ENCODE measurements at regions not wholly inside any gene's neighbourhood (a gene's known extent, or its start where the extent isn't known, plus 50 kb on each side); places are given as distances from the start of the nearest gene placed in this dataset.

DNA sequence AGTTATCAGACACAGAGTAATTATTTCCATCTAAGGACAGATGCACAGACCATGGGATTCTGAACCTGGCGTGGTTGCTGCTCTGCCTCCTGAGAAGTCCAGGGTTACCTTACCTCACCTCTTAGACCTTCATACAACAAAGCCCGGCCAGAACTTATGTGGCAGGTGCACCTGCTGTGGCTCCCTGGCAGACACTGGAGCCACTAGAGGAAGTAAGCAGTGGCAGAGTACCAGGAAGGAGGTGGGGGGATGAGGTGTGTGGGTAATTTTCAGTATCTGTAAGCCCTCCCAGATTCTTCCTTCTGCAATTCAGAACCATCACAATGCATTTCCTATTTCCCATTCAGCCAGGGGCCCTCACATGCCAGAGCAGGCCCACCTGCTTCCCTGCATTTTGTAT is 106.1 kb upstream of the DOCK9 start:
- Histone ChIP-seq H3K27me3 (no peaks in the 10 kb centered on the region), H3K4me3 (no peak overlapping the region), H3K36me3 (no peaks in the 10 kb centered on the region), H3K4me1 (peaks cover 0 to 25% (median 12%) of the 10 kb centered on the region in 4 donors), H3K9me3 (no peaks in the 10 kb centered on the region), H3K27ac (no peak overlapping the region)
- TF ChIP-seq EP300 (IDR thresholded peaks at IDR 0.05) (no peak), POLR2A (IDR thresholded peaks at IDR 0.05) (no peak)
- TF ChIP-seq, protein P1, sequence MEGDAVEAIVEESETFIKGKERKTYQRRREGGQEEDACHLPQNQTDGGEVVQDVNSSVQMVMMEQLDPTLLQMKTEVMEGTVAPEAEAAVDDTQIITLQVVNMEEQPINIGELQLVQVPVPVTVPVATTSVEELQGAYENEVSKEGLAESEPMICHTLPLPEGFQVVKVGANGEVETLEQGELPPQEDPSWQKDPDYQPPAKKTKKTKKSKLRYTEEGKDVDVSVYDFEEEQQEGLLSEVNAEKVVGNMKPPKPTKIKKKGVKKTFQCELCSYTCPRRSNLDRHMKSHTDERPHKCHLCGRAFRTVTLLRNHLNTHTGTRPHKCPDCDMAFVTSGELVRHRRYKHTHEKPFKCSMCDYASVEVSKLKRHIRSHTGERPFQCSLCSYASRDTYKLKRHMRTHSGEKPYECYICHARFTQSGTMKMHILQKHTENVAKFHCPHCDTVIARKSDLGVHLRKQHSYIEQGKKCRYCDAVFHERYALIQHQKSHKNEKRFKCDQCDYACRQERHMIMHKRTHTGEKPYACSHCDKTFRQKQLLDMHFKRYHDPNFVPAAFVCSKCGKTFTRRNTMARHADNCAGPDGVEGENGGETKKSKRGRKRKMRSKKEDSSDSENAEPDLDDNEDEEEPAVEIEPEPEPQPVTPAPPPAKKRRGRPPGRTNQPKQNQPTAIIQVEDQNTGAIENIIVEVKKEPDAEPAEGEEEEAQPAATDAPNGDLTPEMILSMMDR (IDR thresholded peaks at IDR 0.05) = no peak
- WGBS, 2 donors = 82 to 85% methylated on average over 2 of the region's 2 CpGs
- no peak for DNase-seq (ENCODE audit: low spot score in 2 of 2)

DNA sequence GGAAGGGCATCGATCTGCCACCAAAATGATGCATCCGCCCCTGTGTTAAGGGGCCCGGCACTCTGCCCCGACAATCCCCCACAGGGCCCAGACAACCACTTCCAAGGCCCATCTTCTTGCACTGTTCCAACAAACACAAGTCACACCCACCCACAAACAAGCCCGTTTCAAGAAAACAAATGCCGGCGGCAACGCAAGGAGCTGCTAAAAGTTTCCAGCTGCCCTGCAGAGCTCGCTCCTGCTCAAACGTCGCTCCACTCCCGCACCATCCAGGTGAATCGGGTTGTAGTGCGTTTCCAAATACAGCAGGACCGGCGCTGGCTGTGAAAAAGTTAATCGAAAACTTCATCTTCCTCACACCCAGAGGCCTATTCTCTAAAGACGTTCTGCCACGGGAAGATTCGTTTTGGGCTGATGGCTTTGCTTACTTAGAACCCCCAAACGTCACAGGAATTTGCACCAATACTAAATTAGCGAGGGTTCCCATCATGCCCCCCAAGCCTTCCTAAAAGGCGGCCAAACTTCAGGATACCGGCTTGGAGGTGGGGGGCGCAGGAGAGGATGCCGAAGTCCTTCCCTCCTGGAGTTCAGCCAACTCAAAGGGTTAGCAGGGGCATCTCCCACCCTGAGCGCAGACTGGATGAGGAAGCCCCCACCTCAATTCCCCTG is 107.4 kb upstream of the DOCK9 start:
- TF ChIP-seq, protein P1 (IDR thresholded peaks at IDR 0.05) = no peak
- TF ChIP-seq EP300 (IDR thresholded peaks at IDR 0.05) = peak in 1 of 2 donors; percentile 8
- H3K27ac ChIP-seq = peak overlapping the region in 2 of 4 donors; percentile 29 to 96
- 32 to 33% methylated on average over 23 to 27 of the region's 27 CpGs for WGBS, 2 donors
- no peaks in the 10 kb centered on the region for H3K27me3 ChIP-seq
- no peaks in the 10 kb centered on the region for H3K36me3 ChIP-seq
- H3K4me1 ChIP-seq = peaks cover 0 to 25% (median 12%) of the 10 kb centered on the region in 4 donors
- peak overlapping the region; percentile 61 to 88 (median 73) for H3K4me3 ChIP-seq
- DNase-seq (ENCODE audit: low spot score in 2 of 2) = peak in 1 of 2 donors; percentile 5
- H3K9me3 ChIP-seq = no peaks in the 10 kb centered on the region

DNA sequence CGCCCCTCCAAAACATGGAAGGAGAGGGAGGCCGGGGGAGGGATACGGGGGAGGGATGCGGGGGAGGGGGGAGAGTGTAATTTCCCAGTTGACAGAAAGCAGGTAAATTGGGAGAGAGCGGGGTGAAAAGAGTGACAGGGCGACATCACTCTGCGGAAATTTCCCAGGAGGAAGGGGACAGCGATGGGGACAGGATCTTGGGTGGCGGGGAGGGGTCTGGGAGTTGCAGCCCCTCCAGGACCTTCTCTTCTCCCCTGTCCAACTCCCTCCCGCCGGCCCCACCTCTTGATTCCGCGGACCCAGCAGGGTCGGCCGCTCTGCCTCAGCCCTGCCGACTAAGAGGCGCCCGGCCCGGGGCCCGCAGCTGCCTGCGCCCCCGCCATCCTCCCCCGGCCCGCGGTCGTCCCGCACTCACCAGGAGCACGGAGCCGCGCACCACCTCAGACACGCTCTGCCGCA is 108.0 kb upstream of the DOCK9 start:
- H3K4me1 ChIP-seq = peaks cover 0 to 25% (median 12%) of the 10 kb centered on the region in 4 donors
- peak overlapping the region in 3 of 4 donors; percentile 68 to 96 (median 72) for H3K27ac ChIP-seq
- no peaks in the 10 kb centered on the region for H3K9me3 ChIP-seq
- TF ChIP-seq POLR2A (IDR thresholded peaks at IDR 0.05) (no peak), EP300 (IDR thresholded peaks at IDR 0.05) (no peak)
- TF ChIP-seq, protein P1 (IDR thresholded peaks at IDR 0.05) = no peak
- DNase-seq (ENCODE audit: low spot score in 2 of 2) = no peak
- 6 to 7% methylated on average over 12 to 19 of the region's 32 CpGs for WGBS, 2 donors
- no peaks in the 10 kb centered on the region for H3K36me3 ChIP-seq
- peak overlapping the region; percentile 61 to 88 (median 73) for H3K4me3 ChIP-seq
- H3K27me3 ChIP-seq = no peaks in the 10 kb centered on the region

DNA sequence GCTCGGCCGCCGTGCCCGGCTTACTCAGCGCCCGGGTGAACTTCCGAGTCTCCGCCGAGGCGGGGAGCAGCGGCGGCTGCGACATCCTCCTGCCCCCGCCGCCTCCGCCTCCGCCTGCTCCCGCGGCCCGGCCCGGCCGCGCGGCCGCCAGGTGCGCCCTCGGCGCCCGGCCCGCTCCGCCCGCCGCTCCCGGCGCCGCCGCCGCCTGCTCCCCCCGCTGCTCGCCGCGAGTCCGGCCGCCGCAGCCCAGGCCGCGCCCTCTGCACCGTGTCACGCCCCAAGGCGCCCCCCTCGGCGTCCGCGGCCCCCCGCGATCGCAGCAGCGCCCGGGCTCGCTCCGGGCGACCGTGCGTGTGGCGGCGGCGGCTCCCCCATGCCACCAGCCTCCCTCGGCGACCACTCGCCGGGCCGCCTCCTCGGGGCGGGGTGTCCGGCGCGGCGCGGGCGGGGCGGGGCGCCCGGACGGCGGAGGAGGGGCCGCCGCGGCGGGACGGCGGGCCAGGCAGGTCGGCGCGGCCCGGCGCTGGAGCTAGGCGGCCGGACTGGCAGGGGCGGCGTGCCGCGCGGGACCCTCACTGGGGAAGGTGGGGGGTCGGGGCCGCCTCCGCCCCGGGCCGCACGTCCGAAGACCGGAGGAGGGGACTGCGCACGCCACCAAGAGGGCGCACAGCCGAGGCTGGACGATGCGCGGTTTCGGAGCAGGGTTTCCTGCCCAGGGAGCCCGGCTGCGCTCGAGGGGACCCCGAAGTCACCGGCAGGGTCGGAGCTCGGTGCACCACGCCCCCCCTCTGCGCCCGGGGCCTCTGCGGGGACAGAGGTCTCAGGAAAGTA is 108.6 kb upstream of the DOCK9 start:
- TF ChIP-seq, protein P1 (IDR thresholded peaks at IDR 0.05) = peak in 1 of 5 experiments; percentile 10
- TF ChIP-seq EP300 (IDR thresholded peaks at IDR 0.05) = no peak
- peak in 1 of 2 donors; percentile 33 for TF ChIP-seq POLR2A (IDR thresholded peaks at IDR 0.05)
- peak in 1 of 2 donors; percentile 27 for DNase-seq (ENCODE audit: low spot score in 2 of 2)
- Histone ChIP-seq H3K36me3 (no peaks in the 10 kb centered on the region), H3K9me3 (no peaks in the 10 kb centered on the region), H3K4me1 (peaks cover 0 to 25% (median 12%) of the 10 kb centered on the region in 4 donors), H3K27ac (peak overlapping the region; percentile 80 to 96 (median 90)), H3K4me3 (peak overlapping the region; percentile 61 to 95 (median 91)), H3K27me3 (no peaks in the 10 kb centered on the region)
- 1% methylated on average over 90 of the region's 130 CpGs; no CpG with 5 or more reads in 1 of the 2 donors for WGBS, 2 donors
